Type B pancreatic cell (in vitro differentiated cells): ENCODE measurements at regions not wholly inside any gene's neighbourhood (a gene's known extent, or its start where the extent isn't known, plus 50 kb on each side); places are given as distances from the start of the nearest gene placed in this dataset.

Experiments used
- DNase-seq: peaks from one replicate; pipeline ENCODE4 v3.0.0; 2021; ENCODE audit warnings: mixed read lengths; ENCODE audit not compliant: unreplicated experiment; ENCODE audit errors: extremely low spot score
- H3K27ac Mint-ChIP-seq: 2 replicates; pipeline ENCODE4 v1.8.0; 2021; ENCODE audit warnings: mild to moderate bottlenecking, mixed read lengths
- H3K27me3 Mint-ChIP-seq: 2 replicates; pipeline ENCODE4 v1.8.0; 2021; ENCODE audit warnings: mixed read lengths
- H3K36me3 Mint-ChIP-seq: 2 replicates; pipeline ENCODE4 v1.8.0; 2021; ENCODE audit warnings: mixed read lengths
- H3K4me1 Mint-ChIP-seq: one replicate; pipeline ENCODE4 v1.8.0; 2021; ENCODE audit warnings: mixed read lengths; ENCODE audit not compliant: unreplicated experiment
- H3K4me3 Mint-ChIP-seq: 2 replicates; pipeline ENCODE4 v1.8.0; 2021; ENCODE audit warnings: mild to moderate bottlenecking, mixed read lengths
- H3K9me3 Mint-ChIP-seq: 2 replicates; pipeline ENCODE4 v1.8.0; 2021; ENCODE audit warnings: mixed read lengths
- TF ChIP-seq, protein P1 (sequence below): fragments of 200-600 bp; sonication (generic); conservative IDR thresholded peaks from 2 replicates; pipeline ENCODE4 v1.5.0; 2021; ENCODE audit warnings: antibody characterized with exemption, mild to moderate bottlenecking

DNA sequence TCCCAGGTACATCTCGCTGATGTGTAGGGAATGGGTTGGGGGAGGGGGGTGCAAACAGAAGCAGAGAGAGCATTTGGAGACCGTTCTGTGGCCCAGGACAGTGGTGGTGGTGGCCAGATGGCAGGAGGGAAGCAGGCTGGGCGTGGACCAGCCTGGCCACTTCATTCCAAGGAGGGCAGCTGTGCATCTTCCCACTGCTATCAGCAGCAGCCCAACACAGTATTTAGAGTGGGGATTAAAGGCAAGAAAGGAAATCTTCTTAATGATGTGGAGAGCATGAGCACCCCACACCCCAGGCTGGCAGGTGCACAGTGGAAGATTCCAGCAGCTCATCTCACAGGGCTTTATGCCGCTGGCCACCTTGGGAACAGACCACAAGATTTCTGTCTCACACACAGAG is 198.7 kb downstream of the NPHP4 start:
- H3K9me3 Mint-ChIP-seq: peaks cover 4% of the 10 kb centered on the region
- no peak for DNase-seq
- no peaks in the 10 kb centered on the region for H3K36me3 Mint-ChIP-seq
- H3K27ac Mint-ChIP-seq: no peak overlapping the region
- H3K27me3 Mint-ChIP-seq: peaks cover 7% of the 10 kb centered on the region
- TF ChIP-seq, protein P1, sequence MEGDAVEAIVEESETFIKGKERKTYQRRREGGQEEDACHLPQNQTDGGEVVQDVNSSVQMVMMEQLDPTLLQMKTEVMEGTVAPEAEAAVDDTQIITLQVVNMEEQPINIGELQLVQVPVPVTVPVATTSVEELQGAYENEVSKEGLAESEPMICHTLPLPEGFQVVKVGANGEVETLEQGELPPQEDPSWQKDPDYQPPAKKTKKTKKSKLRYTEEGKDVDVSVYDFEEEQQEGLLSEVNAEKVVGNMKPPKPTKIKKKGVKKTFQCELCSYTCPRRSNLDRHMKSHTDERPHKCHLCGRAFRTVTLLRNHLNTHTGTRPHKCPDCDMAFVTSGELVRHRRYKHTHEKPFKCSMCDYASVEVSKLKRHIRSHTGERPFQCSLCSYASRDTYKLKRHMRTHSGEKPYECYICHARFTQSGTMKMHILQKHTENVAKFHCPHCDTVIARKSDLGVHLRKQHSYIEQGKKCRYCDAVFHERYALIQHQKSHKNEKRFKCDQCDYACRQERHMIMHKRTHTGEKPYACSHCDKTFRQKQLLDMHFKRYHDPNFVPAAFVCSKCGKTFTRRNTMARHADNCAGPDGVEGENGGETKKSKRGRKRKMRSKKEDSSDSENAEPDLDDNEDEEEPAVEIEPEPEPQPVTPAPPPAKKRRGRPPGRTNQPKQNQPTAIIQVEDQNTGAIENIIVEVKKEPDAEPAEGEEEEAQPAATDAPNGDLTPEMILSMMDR: no peak
- no peaks in the 10 kb centered on the region for H3K4me1 Mint-ChIP-seq
- no peak overlapping the region for H3K4me3 Mint-ChIP-seq

DNA sequence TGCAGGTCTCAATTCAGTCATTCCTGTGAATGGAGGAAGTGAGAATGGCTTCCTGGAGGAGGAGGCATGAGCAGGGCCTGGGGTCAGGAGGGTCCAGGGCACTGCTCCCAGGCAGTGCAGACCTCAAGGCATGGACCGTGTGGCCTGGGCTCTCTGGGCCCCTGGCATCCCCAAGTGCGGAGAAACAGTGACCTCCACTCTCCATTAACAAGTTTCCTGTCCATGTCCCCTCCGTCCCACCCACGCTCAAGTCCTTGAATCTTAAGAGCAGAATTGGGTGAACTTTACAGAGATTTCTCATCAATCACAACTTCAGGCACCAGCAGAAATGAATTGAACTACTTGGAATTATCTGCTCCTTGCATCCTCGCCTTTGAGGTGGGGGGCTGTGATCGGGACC is 211.1 kb downstream of the NPHP4 start:
- DNase-seq: no peak
- H3K27me3 Mint-ChIP-seq: peaks cover 5% of the 10 kb centered on the region
- TF ChIP-seq, protein P1: no peak
- H3K36me3 Mint-ChIP-seq: no peaks in the 10 kb centered on the region
- no peak overlapping the region for H3K27ac Mint-ChIP-seq
- no peaks in the 10 kb centered on the region for H3K4me1 Mint-ChIP-seq
- no peaks in the 10 kb centered on the region for H3K9me3 Mint-ChIP-seq
- no peak overlapping the region for H3K4me3 Mint-ChIP-seq

DNA sequence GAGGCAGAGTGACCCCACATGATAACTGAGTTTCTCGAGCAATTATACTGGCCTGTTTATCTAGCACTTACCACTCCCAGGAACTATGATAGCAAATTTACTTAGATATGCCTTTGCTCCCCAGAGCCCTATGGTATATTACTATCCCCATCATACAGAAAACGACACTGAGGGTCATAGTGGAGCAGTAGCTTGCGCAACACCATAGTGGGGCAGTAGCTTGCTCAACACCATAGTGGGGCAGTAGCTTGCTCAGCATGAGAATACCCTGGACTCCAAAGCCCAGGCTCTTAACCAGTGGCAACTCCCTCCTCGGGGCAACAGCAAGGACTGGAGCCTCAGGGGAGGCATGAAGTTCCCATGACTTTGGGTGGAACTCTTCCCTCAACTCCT is 211.9 kb downstream of the NPHP4 start:
- H3K27me3 Mint-ChIP-seq: peaks cover 3% of the 10 kb centered on the region
- no peak for DNase-seq
- no peaks in the 10 kb centered on the region for H3K9me3 Mint-ChIP-seq
- TF ChIP-seq, protein P1: no peak
- H3K4me3 Mint-ChIP-seq: no peak overlapping the region
- no peaks in the 10 kb centered on the region for H3K4me1 Mint-ChIP-seq
- no peak overlapping the region for H3K27ac Mint-ChIP-seq
- H3K36me3 Mint-ChIP-seq: no peaks in the 10 kb centered on the region

DNA sequence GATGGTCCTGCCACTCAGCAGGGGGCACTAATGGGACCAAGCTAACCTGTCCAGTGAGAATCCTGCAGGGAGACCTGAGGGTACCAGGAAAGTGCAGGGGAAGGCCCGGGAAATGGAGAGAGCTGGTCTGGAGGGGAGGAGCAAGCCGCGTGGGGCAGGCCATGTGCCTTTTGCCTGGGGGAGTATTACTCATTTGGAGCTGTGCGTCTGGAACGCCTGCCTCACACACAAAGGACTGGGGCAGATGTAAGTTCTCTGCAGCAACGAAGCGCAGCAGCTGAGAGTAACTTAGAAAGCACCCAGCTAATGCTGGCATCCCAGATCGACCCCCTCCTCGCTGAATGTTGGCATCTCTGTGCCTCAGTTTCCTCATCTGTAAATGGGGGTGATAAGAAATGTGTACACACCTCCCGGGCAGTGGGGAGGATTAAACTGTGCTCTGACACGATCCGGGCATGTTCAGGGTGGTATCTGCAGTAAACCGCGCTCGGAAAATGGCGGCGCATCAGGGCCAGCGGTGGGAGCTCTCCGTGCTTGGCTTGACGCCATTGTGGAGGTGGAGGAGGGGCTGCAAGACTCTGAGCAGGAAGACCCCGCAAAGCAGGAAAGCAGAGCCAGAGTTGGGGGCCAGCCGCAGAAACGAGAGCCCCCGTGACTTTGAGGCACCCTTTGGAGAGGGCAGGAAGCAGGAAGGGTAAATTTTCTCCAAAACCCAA is 212.5 kb downstream of the NPHP4 start:
- DNase-seq: no peak
- H3K36me3 Mint-ChIP-seq: no peaks in the 10 kb centered on the region
- peaks cover 3% of the 10 kb centered on the region for H3K27me3 Mint-ChIP-seq
- H3K4me1 Mint-ChIP-seq: no peaks in the 10 kb centered on the region
- no peaks in the 10 kb centered on the region for H3K9me3 Mint-ChIP-seq
- TF ChIP-seq, protein P1: no peak
- no peak overlapping the region for H3K27ac Mint-ChIP-seq
- H3K4me3 Mint-ChIP-seq: no peak overlapping the region

DNA sequence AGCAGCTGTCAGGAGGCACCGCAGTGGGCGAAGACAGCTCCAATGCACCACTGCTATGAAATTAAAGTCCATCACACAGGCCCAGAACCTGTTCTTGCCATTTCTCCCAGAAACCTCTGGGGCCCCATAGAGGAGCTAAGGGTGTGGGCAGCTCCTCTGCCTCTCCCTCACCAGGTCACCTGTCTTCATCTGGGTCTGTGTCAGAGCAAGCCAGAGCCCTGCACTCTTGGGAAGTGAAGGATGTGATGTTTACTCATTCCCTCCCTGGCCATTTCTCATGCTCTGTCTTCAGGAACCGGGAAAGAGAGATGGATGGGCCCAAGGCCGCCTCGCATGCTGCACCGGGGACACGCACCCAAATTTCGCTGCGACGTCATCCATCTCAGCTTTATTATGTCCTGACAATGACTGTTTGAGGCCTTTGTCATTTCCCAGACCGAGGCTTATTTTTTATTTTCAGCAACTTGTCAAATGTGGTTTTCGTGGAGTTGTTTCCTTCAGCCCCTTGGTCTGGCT is 216.1 kb downstream of the NPHP4 start:
- TF ChIP-seq, protein P1: no peak

More for the DNA sequence above, 216.1 kb downstream of the NPHP4 start:
- Mint-ChIP-seq H3K36me3 (no peaks in the 10 kb centered on the region), H3K27me3 (peaks cover 6% of the 10 kb centered on the region), H3K9me3 (no peaks in the 10 kb centered on the region), H3K27ac (no peak overlapping the region), H3K4me3 (no peak overlapping the region), H3K4me1 (peaks cover 4% of the 10 kb centered on the region)
- no peak for DNase-seq
